SK-N-SH (cell line): ENCODE measurements at regions not wholly inside any gene's neighbourhood (a gene's known extent, or its start where the extent isn't known, plus 50 kb on each side); places are given as distances from the start of the nearest gene placed in this dataset.

ENCODE experiments used
- POLR2AphosphoS5 ChIP-seq: IDR thresholded peaks from 2 replicates; pipeline ENCODE4 v1.6.1; 2012; ENCODE audit warnings: low read depth, low read length
- RAD21 ChIP-seq: IDR thresholded peaks from 2 replicates; pipeline ENCODE4 v1.6.1; 2012; ENCODE audit warnings: mild to moderate bottlenecking, low read length
- TAF1 ChIP-seq: IDR thresholded peaks from 2 replicates; pipeline ENCODE4 v1.6.1; 2012; ENCODE audit warnings: low read depth, mild to moderate bottlenecking, low read length, moderate library complexity, borderline replicate concordance
- TF ChIP-seq, protein P1 (sequence below): fragments of 200-600 bp; sonication (generic); IDR thresholded peaks from 2 replicates; pipeline ENCODE4 v1.6.1; 2017; ENCODE audit warnings: antibody characterized with exemption, mild to moderate bottlenecking, moderate library complexity
- TF ChIP-seq, protein P2 (sequence below): IDR thresholded peaks from 2 replicates; pipeline ENCODE4 v1.6.1; 2012; ENCODE audit warnings: mild to moderate bottlenecking, low read depth, low read length, moderate library complexity

DNA sequence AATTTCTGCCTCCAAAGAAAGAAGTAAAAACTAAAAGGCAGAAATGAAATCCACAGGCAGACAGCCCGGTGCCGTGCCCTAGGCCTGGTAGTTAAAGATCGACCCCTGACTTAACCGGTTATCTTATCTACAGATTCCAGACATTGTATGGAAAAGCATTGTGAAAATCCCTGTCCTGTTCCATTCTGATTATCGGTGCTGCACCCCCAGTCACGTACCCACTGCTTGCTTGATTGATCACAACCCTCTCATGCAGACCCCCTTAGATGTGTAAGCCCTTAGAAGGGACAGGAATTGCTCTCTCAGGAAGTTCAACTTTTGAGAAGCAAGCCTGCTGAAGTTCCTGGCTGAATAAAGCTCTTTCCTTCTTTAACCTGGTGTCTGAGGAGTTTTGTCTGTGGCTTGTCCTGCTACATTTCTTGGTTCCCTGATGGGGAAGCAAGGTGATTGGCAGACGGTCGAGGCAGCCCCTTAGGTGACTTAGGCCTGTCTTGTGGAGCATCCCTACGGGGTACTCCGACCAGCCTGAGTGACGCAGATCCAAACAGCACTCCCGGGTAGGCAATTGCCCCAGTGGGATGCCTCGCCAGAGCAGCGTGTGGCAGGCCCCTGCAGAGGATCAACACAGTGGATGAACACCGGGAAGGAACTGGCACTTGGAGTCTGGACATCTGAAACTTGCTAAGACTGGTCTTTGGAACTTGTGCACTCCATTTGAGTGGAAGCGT lies 111.2 kb upstream of the PPM1J start:
- no peak for TF ChIP-seq RAD21
- TF ChIP-seq, protein P1, sequence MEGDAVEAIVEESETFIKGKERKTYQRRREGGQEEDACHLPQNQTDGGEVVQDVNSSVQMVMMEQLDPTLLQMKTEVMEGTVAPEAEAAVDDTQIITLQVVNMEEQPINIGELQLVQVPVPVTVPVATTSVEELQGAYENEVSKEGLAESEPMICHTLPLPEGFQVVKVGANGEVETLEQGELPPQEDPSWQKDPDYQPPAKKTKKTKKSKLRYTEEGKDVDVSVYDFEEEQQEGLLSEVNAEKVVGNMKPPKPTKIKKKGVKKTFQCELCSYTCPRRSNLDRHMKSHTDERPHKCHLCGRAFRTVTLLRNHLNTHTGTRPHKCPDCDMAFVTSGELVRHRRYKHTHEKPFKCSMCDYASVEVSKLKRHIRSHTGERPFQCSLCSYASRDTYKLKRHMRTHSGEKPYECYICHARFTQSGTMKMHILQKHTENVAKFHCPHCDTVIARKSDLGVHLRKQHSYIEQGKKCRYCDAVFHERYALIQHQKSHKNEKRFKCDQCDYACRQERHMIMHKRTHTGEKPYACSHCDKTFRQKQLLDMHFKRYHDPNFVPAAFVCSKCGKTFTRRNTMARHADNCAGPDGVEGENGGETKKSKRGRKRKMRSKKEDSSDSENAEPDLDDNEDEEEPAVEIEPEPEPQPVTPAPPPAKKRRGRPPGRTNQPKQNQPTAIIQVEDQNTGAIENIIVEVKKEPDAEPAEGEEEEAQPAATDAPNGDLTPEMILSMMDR: no peak
- no peak for TF ChIP-seq TAF1
- TF ChIP-seq, protein P2, sequence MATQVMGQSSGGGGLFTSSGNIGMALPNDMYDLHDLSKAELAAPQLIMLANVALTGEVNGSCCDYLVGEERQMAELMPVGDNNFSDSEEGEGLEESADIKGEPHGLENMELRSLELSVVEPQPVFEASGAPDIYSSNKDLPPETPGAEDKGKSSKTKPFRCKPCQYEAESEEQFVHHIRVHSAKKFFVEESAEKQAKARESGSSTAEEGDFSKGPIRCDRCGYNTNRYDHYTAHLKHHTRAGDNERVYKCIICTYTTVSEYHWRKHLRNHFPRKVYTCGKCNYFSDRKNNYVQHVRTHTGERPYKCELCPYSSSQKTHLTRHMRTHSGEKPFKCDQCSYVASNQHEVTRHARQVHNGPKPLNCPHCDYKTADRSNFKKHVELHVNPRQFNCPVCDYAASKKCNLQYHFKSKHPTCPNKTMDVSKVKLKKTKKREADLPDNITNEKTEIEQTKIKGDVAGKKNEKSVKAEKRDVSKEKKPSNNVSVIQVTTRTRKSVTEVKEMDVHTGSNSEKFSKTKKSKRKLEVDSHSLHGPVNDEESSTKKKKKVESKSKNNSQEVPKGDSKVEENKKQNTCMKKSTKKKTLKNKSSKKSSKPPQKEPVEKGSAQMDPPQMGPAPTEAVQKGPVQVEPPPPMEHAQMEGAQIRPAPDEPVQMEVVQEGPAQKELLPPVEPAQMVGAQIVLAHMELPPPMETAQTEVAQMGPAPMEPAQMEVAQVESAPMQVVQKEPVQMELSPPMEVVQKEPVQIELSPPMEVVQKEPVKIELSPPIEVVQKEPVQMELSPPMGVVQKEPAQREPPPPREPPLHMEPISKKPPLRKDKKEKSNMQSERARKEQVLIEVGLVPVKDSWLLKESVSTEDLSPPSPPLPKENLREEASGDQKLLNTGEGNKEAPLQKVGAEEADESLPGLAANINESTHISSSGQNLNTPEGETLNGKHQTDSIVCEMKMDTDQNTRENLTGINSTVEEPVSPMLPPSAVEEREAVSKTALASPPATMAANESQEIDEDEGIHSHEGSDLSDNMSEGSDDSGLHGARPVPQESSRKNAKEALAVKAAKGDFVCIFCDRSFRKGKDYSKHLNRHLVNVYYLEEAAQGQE: no peak
- no peak for TF ChIP-seq POLR2AphosphoS5
